HG02885 (cell line): ENCODE measurements at regions not wholly inside any gene's neighbourhood (a gene's known extent, or its start where the extent isn't known, plus 50 kb on each side); places are given as distances from the start of the nearest gene placed in this dataset.
"Not testable (repeated sequence)": the region's sequence is repeated elsewhere in the genome, so short reads cannot be mapped to it uniquely, and the experiment has no call there.

Experiments
- ATAC-seq: cut with Tn5 transposase; IDR thresholded peaks from one replicate; pipeline ENCODE4 v1.9.1; 2021; ENCODE audit warnings: mild to moderate bottlenecking; ENCODE audit not compliant: unreplicated experiment, poor library complexity

- ATAC-seq = peak; percentile 11
Measured at GRCh38 chr3:153767601-153768560, 353.3 kb upstream of the ARHGEF26 start.

- ATAC-seq = peak; percentile 95
Measured at GRCh38 chr3:153768561-153769469, 352.4 kb upstream of the ARHGEF26 start.

- no peak for ATAC-seq
Measured at GRCh38 chr3:153783106-153783505, 338.1 kb upstream of the ARHGEF26 start.

GRCh38 chr3:153783741-153784480 is 337.3 kb upstream of the ARHGEF26 start:
- no peak for ATAC-seq

- no peak for ATAC-seq
Measured at GRCh38 chr3:153785901-153786300, 335.3 kb upstream of the ARHGEF26 start.

- ATAC-seq = no peak
Measured at GRCh38 chr3:153789380-153789779, 331.8 kb upstream of the ARHGEF26 start.

GRCh38 chr3:153797056-153797455 is 324.1 kb upstream of the ARHGEF26 start:
- not testable (repeated sequence) for ATAC-seq

GRCh38 chr3:153809097-153809496 is 312.1 kb upstream of the ARHGEF26 start:
- ATAC-seq = no peak

- no peak for ATAC-seq
Measured at GRCh38 chr3:153818338-153818737, 302.9 kb upstream of the ARHGEF26 start.

- no peak for ATAC-seq
Measured at GRCh38 chr3:153820035-153820434, 301.2 kb upstream of the ARHGEF26 start.

GRCh38 chr3:153828346-153828745 is 292.8 kb upstream of the ARHGEF26 start:
- not testable (repeated sequence) for ATAC-seq

GRCh38 chr3:153829606-153830170 is 291.5 kb upstream of the ARHGEF26 start:
- no peak for ATAC-seq

GRCh38 chr3:153830552-153830951 is 290.6 kb upstream of the ARHGEF26 start:
- no peak for ATAC-seq

GRCh38 chr3:153835540-153835939 is 285.6 kb upstream of the ARHGEF26 start:
- peak; percentile 74 for ATAC-seq

GRCh38 chr3:153840487-153840886 is 280.7 kb upstream of the ARHGEF26 start:
- ATAC-seq = no peak

GRCh38 chr3:153843994-153844393 is 277.2 kb upstream of the ARHGEF26 start:
- no peak for ATAC-seq

- no peak for ATAC-seq
Measured at GRCh38 chr3:153845311-153845710, 275.9 kb upstream of the ARHGEF26 start.

GRCh38 chr3:153848702-153849101 is 272.5 kb upstream of the ARHGEF26 start:
- ATAC-seq = no peak

GRCh38 chr3:153852355-153852754 is 268.8 kb upstream of the ARHGEF26 start:
- ATAC-seq = no peak

- no peak for ATAC-seq
Measured at GRCh38 chr3:153853163-153853562, 268.0 kb upstream of the ARHGEF26 start.
